Stimulated activated effector memory CD8-positive, alpha-beta T cell treated with anti-CD3 and anti-CD28 coated beads, Interleukin-12 subunit alpha, Interleukin-12 subunit beta, amount 100 ng/mL, for 72 hours (primary cell): ENCODE measurements at regions not wholly inside any gene's neighbourhood (a gene's known extent, or its start where the extent isn't known, plus 50 kb on each side); places are given as distances from the start of the nearest gene placed in this dataset.
"Not testable (repeated sequence)": the region's sequence is repeated elsewhere in the genome, so short reads cannot be mapped to it uniquely, and the experiment has no call there.

Source experiments
- ATAC-seq: fragments of 150-1000 bp; cut with Tn5 transposase; 2 replicates; pipeline ENCODE4 v1.10.0; 2021
- DNase-seq, 2 donors: peaks; one replicate each; pipeline ENCODE4 v3.0.0; 2021 to 2022; ENCODE audit warnings: low spot score in 2 of 2
- H3K27ac Mint-ChIP-seq: one replicate; pipeline ENCODE4 v1.8.0; 2022; ENCODE audit warnings: mild to moderate bottlenecking, mixed read lengths
- H3K36me3 Mint-ChIP-seq: one replicate; pipeline ENCODE4 v1.8.0; 2022; ENCODE audit warnings: mild to moderate bottlenecking, mixed read lengths
- H3K4me1 Mint-ChIP-seq: one replicate; pipeline ENCODE4 v1.8.0; 2022; ENCODE audit warnings: mixed read lengths
- H3K4me3 Mint-ChIP-seq: one replicate; pipeline ENCODE4 v1.8.0; 2022; ENCODE audit warnings: mild to moderate bottlenecking, mixed read lengths
- H3K9me3 Mint-ChIP-seq: one replicate; pipeline ENCODE4 v1.8.0; 2022; ENCODE audit warnings: mixed read lengths

- Mint-ChIP-seq H3K4me1 (no peaks in the 10 kb centered on the region), H3K4me3 (no peak overlapping the region), H3K36me3 (no peaks in the 10 kb centered on the region), H3K9me3 (no peaks in the 10 kb centered on the region), H3K27ac (no peak overlapping the region)
- no peak for DNase-seq
- no peak for ATAC-seq
These were observed 207.7 kb upstream of the SHH start for GRCh38 chr7:156019776-156020565.

GRCh38 chr7:156019308-156019707, 207.0 kb upstream of the SHH start:
- Mint-ChIP-seq H3K4me1 (no peaks in the 10 kb centered on the region), H3K27ac (no peak overlapping the region), H3K36me3 (no peaks in the 10 kb centered on the region), H3K4me3 (no peak overlapping the region), H3K9me3 (no peaks in the 10 kb centered on the region)
- ATAC-seq (no peak), DNase-seq (no peak)

- ATAC-seq (no peak), DNase-seq (no peak)
- Mint-ChIP-seq H3K9me3 (peaks cover 5% of the 10 kb centered on the region), H3K4me3 (no peak overlapping the region), H3K4me1 (no peaks in the 10 kb centered on the region), H3K27ac (no peak overlapping the region), H3K36me3 (no peaks in the 10 kb centered on the region)
These were observed 205.8 kb upstream of the SHH start for GRCh38 chr7:156017916-156018700.

GRCh38 chr7:156017431-156017830, 205.2 kb upstream of the SHH start:
- Mint-ChIP-seq H3K27ac (no peak overlapping the region), H3K4me3 (no peak overlapping the region), H3K36me3 (no peaks in the 10 kb centered on the region), H3K4me1 (no peaks in the 10 kb centered on the region), H3K9me3 (peaks cover 5% of the 10 kb centered on the region)
- ATAC-seq: no peak
- no peak for DNase-seq

GRCh38 chr7:156015237-156016020, 203.2 kb upstream of the SHH start:
- Mint-ChIP-seq H3K4me1 (no peaks in the 10 kb centered on the region), H3K9me3 (peaks cover 5% of the 10 kb centered on the region), H3K36me3 (no peaks in the 10 kb centered on the region), H3K27ac (no peak overlapping the region), H3K4me3 (no peak overlapping the region)
- DNase-seq (no peak), ATAC-seq (no peak)

- H3K4me1 Mint-ChIP-seq: no peaks in the 10 kb centered on the region
- peaks cover 6% of the 10 kb centered on the region for H3K9me3 Mint-ChIP-seq
- H3K27ac Mint-ChIP-seq: no peak overlapping the region
- ATAC-seq (no peak), DNase-seq (no peak)
- no peaks in the 10 kb centered on the region for H3K36me3 Mint-ChIP-seq
- H3K4me3 Mint-ChIP-seq: no peak overlapping the region
These were observed 202.5 kb upstream of the SHH start for GRCh38 chr7:156014808-156015207.

GRCh38 chr7:156014201-156014600, 201.9 kb upstream of the SHH start:
- no peaks in the 10 kb centered on the region for H3K36me3 Mint-ChIP-seq
- no peaks in the 10 kb centered on the region for H3K4me1 Mint-ChIP-seq
- no peak overlapping the region for H3K27ac Mint-ChIP-seq
- ATAC-seq: no peak
- H3K4me3 Mint-ChIP-seq: no peak overlapping the region
- DNase-seq: no peak
- peaks cover 8% of the 10 kb centered on the region for H3K9me3 Mint-ChIP-seq

GRCh38 chr7:156012412-156012811, 200.1 kb upstream of the SHH start:
- Mint-ChIP-seq H3K9me3 (peaks cover 8% of the 10 kb centered on the region), H3K4me1 (no peaks in the 10 kb centered on the region), H3K4me3 (no peak overlapping the region), H3K36me3 (no peaks in the 10 kb centered on the region), H3K27ac (no peak overlapping the region)
- DNase-seq (no peak), ATAC-seq (no peak)

- Mint-ChIP-seq H3K4me3 (no peak overlapping the region), H3K4me1 (no peaks in the 10 kb centered on the region), H3K27ac (no peak overlapping the region), H3K36me3 (no peaks in the 10 kb centered on the region), H3K9me3 (peaks cover 8% of the 10 kb centered on the region)
- DNase-seq (no peak), ATAC-seq (no peak)
These were observed 197.3 kb upstream of the SHH start for GRCh38 chr7:156009569-156009968.

GRCh38 chr7:156006876-156007275, 194.6 kb upstream of the SHH start:
- not testable (repeated sequence) for DNase-seq, H3K4me1 Mint-ChIP-seq, H3K9me3 Mint-ChIP-seq, H3K4me3 Mint-ChIP-seq, H3K36me3 Mint-ChIP-seq, ATAC-seq, H3K27ac Mint-ChIP-seq

GRCh38 chr7:156006024-156006423, 193.8 kb upstream of the SHH start:
- no peak overlapping the region for H3K27ac Mint-ChIP-seq
- peaks cover 4% of the 10 kb centered on the region for H3K9me3 Mint-ChIP-seq
- DNase-seq (no peak), ATAC-seq (no peak)
- H3K4me3 Mint-ChIP-seq: no peak overlapping the region
- no peaks in the 10 kb centered on the region for H3K4me1 Mint-ChIP-seq
- no peaks in the 10 kb centered on the region for H3K36me3 Mint-ChIP-seq

GRCh38 chr7:156005202-156005691, 193.0 kb upstream of the SHH start:
- Mint-ChIP-seq H3K27ac (no peak overlapping the region), H3K4me1 (peaks cover 5% of the 10 kb centered on the region)

GRCh38 chr7:156004265-156005201, 192.3 kb upstream of the SHH start:
- no peak overlapping the region for H3K4me3 Mint-ChIP-seq
- H3K27ac Mint-ChIP-seq: no peak overlapping the region
- peaks cover 6% of the 10 kb centered on the region for H3K4me1 Mint-ChIP-seq
- ATAC-seq (no peak), DNase-seq (no peak)
- H3K36me3 Mint-ChIP-seq: no peaks in the 10 kb centered on the region
- H3K9me3 Mint-ChIP-seq: no peaks in the 10 kb centered on the region

More at GRCh38 chr7:156005202-156005691, 193.0 kb upstream of the SHH start:
- Mint-ChIP-seq H3K9me3 (peaks cover 4% of the 10 kb centered on the region), H3K36me3 (no peaks in the 10 kb centered on the region), H3K4me3 (no peak overlapping the region)
- ATAC-seq (peak; percentile 19), DNase-seq (no peak)
